GM12878 (cell line): ENCODE measurements at regions not wholly inside any gene's neighbourhood (a gene's known extent, or its start where the extent isn't known, plus 50 kb on each side); places are given as distances from the start of the nearest gene placed in this dataset.
"Not testable (repeated sequence)": the region's sequence is repeated elsewhere in the genome, so short reads cannot be mapped to it uniquely, and the experiment has no call there.

Experiments used
- ATAC-seq: fragments of 200-7000 bp; cut with Tn5 transposase; 3 replicates; pipeline ENCODE4 v1.9.1; 2020; ENCODE audit warnings: mild to moderate bottlenecking, moderate library complexity
- BruUV-seq: library from RNA; stranded (reverse); fragments of 400-500 nt; replicated peaks from 2 replicates; lab custom pipeline; 2021; lab: Mats Ljungman, UMichigan
- CTCF ChIA-PET: fragments of 300-600 bp; sonication (Branson Sonifier 250); formaldehyde crosslinking; extraction: SDS; loops from one replicate; lab custom pipeline; 2021; ENCODE audit warnings: inconsistent platforms; lab: Yijun Ruan, JAX
- POLR2A ChIA-PET: fragments of 350-600 bp; formaldehyde crosslinking; extraction: SDS; loops from one replicate; lab custom pipeline; 2021; ENCODE audit warnings: inconsistent platforms; lab: Charles Lee
- RAD21 ChIA-PET: fragments of 300-600 bp; sonication (Branson Sonifier 250); formaldehyde crosslinking; loops from one replicate; lab custom pipeline; 2023; ENCODE audit warnings: antibody characterized with exemption; ENCODE audit not compliant: unreplicated experiment; lab: Charles Lee
- SMC1A ChIA-PET: fragments of 300-600 bp; sonication (Branson Sonifier 250); formaldehyde crosslinking; loops from one replicate; lab custom pipeline; 2023; ENCODE audit not compliant: unreplicated experiment, uncharacterized antibody; lab: Charles Lee
- DNase-seq: peaks from one replicate; pipeline ENCODE4 v3.0.0-alpha.2; 2011; ENCODE audit warnings: low read depth, low spot score
- FAIRE-seq: peaks from 3 replicates; lab custom pipeline; 2011; peaks lifted over from hg19 to GRCh38; lab: Jason Lieb, UNC
- H2AFZ ChIP-seq: 2 replicates; pipeline ENCODE4 v1.6.0; 2011; ENCODE audit warnings: low read depth, low read length, control low read depth; ENCODE audit not compliant: control insufficient read depth
- H3K27ac ChIP-seq: 2 replicates; pipeline ENCODE4 v1.5.1; 2011; ENCODE audit warnings: control low read depth; ENCODE audit not compliant: control insufficient read depth, insufficient read depth
- H3K27me3 ChIP-seq, 2 experiments: replicated peaks in 1 of 2; 2 replicates each; pipeline versions ENCODE4 v1.6.0 to v1.6.1; 2011; ENCODE audit warnings: low read length in 1 of 2; ENCODE audit not compliant: control insufficient read depth in 2 of 2, insufficient read depth in 2 of 2
- H3K36me3 ChIP-seq, 2 experiments: 2 replicates each; pipeline ENCODE4 v1.5.1; 2011; ENCODE audit warnings: low read length in 1 of 2; ENCODE audit not compliant: control insufficient read depth in 2 of 2, insufficient read depth in 2 of 2
- H3K4me1 ChIP-seq: 2 replicates; pipeline ENCODE4 v1.6.1; 2011; ENCODE audit warnings: mild to moderate bottlenecking, low read length, moderate library complexity, mixed read lengths; ENCODE audit not compliant: control insufficient read depth, insufficient read depth
- H3K4me2 ChIP-seq: 2 replicates; pipeline ENCODE4 v1.6.0; 2011; ENCODE audit warnings: control low read depth; ENCODE audit not compliant: control insufficient read depth, insufficient read depth
- H3K4me3 ChIP-seq: fragments of 200-600 bp; sonication (generic); 2 replicates; pipeline ENCODE4 v1.5.1; 2016
- H3K79me2 ChIP-seq: 2 replicates; pipeline ENCODE4 v1.6.0; 2011; ENCODE audit warnings: low read length; ENCODE audit not compliant: control insufficient read depth, insufficient read depth
- H3K9ac ChIP-seq: 2 replicates; pipeline ENCODE4 v1.8.0; 2011; ENCODE audit warnings: low read length, control low read depth, mixed read lengths; ENCODE audit not compliant: control insufficient read depth, insufficient read depth
- H3K9me3 ChIP-seq: replicated peaks from 3 replicates; pipeline ENCODE4 v1.5.1; 2011; ENCODE audit warnings: mild to moderate bottlenecking, low read length; ENCODE audit not compliant: control insufficient read depth, insufficient read depth
- H4K20me1 ChIP-seq: 2 replicates; pipeline ENCODE4 v1.6.0; 2011; ENCODE audit not compliant: control insufficient read depth, insufficient read depth
- ATF3 ChIP-seq: IDR thresholded peaks from 2 replicates; pipeline ENCODE4 v1.6.1; 2011; ENCODE audit warnings: low read depth, mild to moderate bottlenecking, low read length, moderate library complexity, borderline replicate concordance; ENCODE audit errors: extremely low read depth
- TAF1 ChIP-seq: IDR thresholded peaks from 2 replicates; pipeline ENCODE4 v1.6.1; 2011; ENCODE audit warnings: mild to moderate bottlenecking, low read depth, low read length, borderline replicate concordance
- WGBS: methylation state at CpG from one replicate; pipeline ENCODE4 v1.1.6; 2016; ENCODE audit warnings: low lambda C conversion rate; ENCODE audit not compliant: insufficient replicate concordance, insufficient coverage; ENCODE audit errors: missing lambda C conversion rate; 5-methylcytosine and 5-hydroxymethylcytosine counted together
- in situ Hi-C: fragments of 300-500 bp; cut with MboI; formaldehyde crosslinking; loops from 9 replicates; pipeline ENCODE4 v1.14.3; 2018; ENCODE audit warnings: mixed read lengths
- intact Hi-C: fragments of 100-400 bp; cut with micrococcal nuclease; formaldehyde crosslinking; loops from one replicate; pipeline ENCODE4 v1.14.2; 2022; ENCODE audit not compliant: unreplicated experiment

- H3K4me1 ChIP-seq: peaks cover 25% of the 10 kb centered on the region
- SMC1A ChIA-PET, CTCF ChIA-PET, H3K9me3 ChIP-seq, intact Hi-C loops, H3K9ac ChIP-seq, DNase-seq, POLR2A ChIA-PET, FAIRE-seq, H3K4me3 ChIP-seq, in situ Hi-C loops, H3K27me3 ChIP-seq, RAD21 ChIA-PET, BruUV-seq, ATAC-seq, H2AFZ ChIP-seq, H3K36me3 ChIP-seq, H3K79me2 ChIP-seq, H4K20me1 ChIP-seq, H3K27ac ChIP-seq, H3K4me2 ChIP-seq: not testable (repeated sequence)
- WGBS: 25% methylated on average over 5 of the region's 5 CpGs
Measured at GRCh38 chr12:131601499-131601898, 109.4 kb upstream of the SFSWAP start.

GRCh38 chr12:131603106-131603938, 107.6 kb upstream of the SFSWAP start:
- SMC1A ChIA-PET: interaction anchor here (1.4 kb wide), 1 partner anchor 152 kb away, joined by 3 read pairs; no protein-coding TSS in a partner anchor
- in situ Hi-C loops (no loop called here), intact Hi-C loops (no loop called here)
- H3K27me3 ChIP-seq: no peaks in the 10 kb centered on the region
- BruUV-seq: no TSS peak
- H3K9ac ChIP-seq: no peak overlapping the region
- H3K4me3 ChIP-seq: no peak overlapping the region
- DNase-seq: no peak
- H3K4me1 ChIP-seq: peaks cover 38% of the 10 kb centered on the region
- FAIRE-seq: peak; percentile 69
- TF ChIP-seq TAF1: 0 out of 2 replicates have a peak, but pooled peaks have one; percentile 10
- no peak for TF ChIP-seq ATF3
- TF ChIP-seq, all 136 proteins: peak for 1
- H2AFZ ChIP-seq: peak overlapping the region; percentile 62
- H3K27ac ChIP-seq: no peak overlapping the region
- no peaks in the 10 kb centered on the region for H3K36me3 ChIP-seq
- CTCF ChIA-PET: no interaction called here
- POLR2A ChIA-PET: no interaction called here
- H3K4me2 ChIP-seq: peak overlapping the region; percentile 87
- ATAC-seq: no peak
- H4K20me1 ChIP-seq: no peaks in the 10 kb centered on the region
- RAD21 ChIA-PET: no interaction called here
- H3K79me2 ChIP-seq: no peaks in the 10 kb centered on the region
- H3K9me3 ChIP-seq: peaks cover 2% of the 10 kb centered on the region; the same call in 2 of the 3 replicates
- 28% methylated on average over 8 of the region's 8 CpGs for WGBS
